HUES48 (cell line): ENCODE measurements at regions not wholly inside any gene's neighbourhood (a gene's known extent, or its start where the extent isn't known, plus 50 kb on each side); places are given as distances from the start of the nearest gene placed in this dataset.
"Not testable (repeated sequence)": the region's sequence is repeated elsewhere in the genome, so short reads cannot be mapped to it uniquely, and the experiment has no call there.

Experiments
- H3K27ac ChIP-seq: one replicate; pipeline ENCODE4 v1.7.0; 2013; ENCODE audit warnings: low read depth, low read length, inconsistent platforms
- H3K27me3 ChIP-seq: 2 replicates; pipeline ENCODE4 v1.6.1; 2013; ENCODE audit warnings: mild to moderate bottlenecking, low read length; ENCODE audit not compliant: control insufficient read depth, insufficient read depth
- H3K36me3 ChIP-seq: 2 replicates; pipeline ENCODE4 v1.6.1; 2013; ENCODE audit warnings: low read length; ENCODE audit not compliant: control insufficient read depth, insufficient read depth
- H3K4me1 ChIP-seq: 2 replicates; pipeline ENCODE4 v1.6.1; 2013; ENCODE audit warnings: mild to moderate bottlenecking, low read length; ENCODE audit not compliant: control insufficient read depth, insufficient read depth
- H3K4me3 ChIP-seq: 2 replicates; pipeline ENCODE4 v1.5.1; 2013; ENCODE audit warnings: mild to moderate bottlenecking, low read depth, low read length
- H3K9ac ChIP-seq: 2 replicates; pipeline ENCODE4 v1.6.1; 2013; ENCODE audit warnings: mild to moderate bottlenecking, low read depth, low read length, moderate library complexity
- H3K9me3 ChIP-seq: 2 replicates; pipeline ENCODE4 v1.6.1; 2013; ENCODE audit warnings: low read length; ENCODE audit not compliant: control insufficient read depth, insufficient read depth

GRCh38 chr22:23416169-23416690 lies 163.9 kb downstream of the IGLL1 start:
- not testable (repeated sequence) for H3K27ac ChIP-seq, H3K4me1 ChIP-seq, H3K9me3 ChIP-seq, H3K4me3 ChIP-seq, H3K36me3 ChIP-seq, H3K27me3 ChIP-seq, H3K9ac ChIP-seq

- H3K9ac ChIP-seq, result no peak overlapping the region
- H3K4me3 ChIP-seq, result no peak overlapping the region
Measured at GRCh38 chr22:23415490-23415851, 164.6 kb downstream of the IGLL1 start.

GRCh38 chr22:23414727-23415489 lies 165.2 kb downstream of the IGLL1 start:
- no peak overlapping the region for H3K4me3 ChIP-seq
- H3K9me3 ChIP-seq, result no peaks in the 10 kb centered on the region
- no peak overlapping the region for H3K27ac ChIP-seq
- no peaks in the 10 kb centered on the region for H3K27me3 ChIP-seq
- no peaks in the 10 kb centered on the region for H3K4me1 ChIP-seq
- no peak overlapping the region for H3K9ac ChIP-seq
- H3K36me3 ChIP-seq, result no peaks in the 10 kb centered on the region

More at GRCh38 chr22:23415490-23415851, 164.6 kb downstream of the IGLL1 start:
- Histone ChIP-seq H3K36me3 (no peaks in the 10 kb centered on the region), H3K27ac (no peak overlapping the region), H3K9me3 (no peaks in the 10 kb centered on the region), H3K27me3 (no peaks in the 10 kb centered on the region), H3K4me1 (no peaks in the 10 kb centered on the region)

- no peaks in the 10 kb centered on the region for H3K36me3 ChIP-seq
- no peaks in the 10 kb centered on the region for H3K9me3 ChIP-seq
- 0 out of 2 replicates have a peak, but pooled peaks cover 2% of the 10 kb centered on the region for H3K4me1 ChIP-seq
- H3K27ac ChIP-seq, result no peak overlapping the region
- H3K9ac ChIP-seq, result no peak overlapping the region
- no peak overlapping the region for H3K4me3 ChIP-seq
- no peaks in the 10 kb centered on the region for H3K27me3 ChIP-seq
Measured at GRCh38 chr22:23411739-23412138, 168.4 kb downstream of the IGLL1 start.

- Histone ChIP-seq H3K36me3 (no peaks in the 10 kb centered on the region), H3K27ac (no peak overlapping the region), H3K27me3 (no peaks in the 10 kb centered on the region), H3K9ac (no peak overlapping the region), H3K4me1 (peaks cover 2% of the 10 kb centered on the region; the same call in 1 of the 2 replicates), H3K9me3 (no peaks in the 10 kb centered on the region), H3K4me3 (no peak overlapping the region)
Measured at GRCh38 chr22:23410411-23410810, 169.7 kb downstream of the IGLL1 start.

- peaks cover 2% of the 10 kb centered on the region; the same call in 1 of the 2 replicates for H3K4me1 ChIP-seq
- H3K27me3 ChIP-seq, result no peaks in the 10 kb centered on the region
- no peak overlapping the region for H3K4me3 ChIP-seq
- no peaks in the 10 kb centered on the region for H3K36me3 ChIP-seq
- no peak overlapping the region for H3K27ac ChIP-seq
- H3K9me3 ChIP-seq, result no peaks in the 10 kb centered on the region
- no peak overlapping the region for H3K9ac ChIP-seq
Measured at GRCh38 chr22:23409976-23410375, 170.1 kb downstream of the IGLL1 start.

GRCh38 chr22:23408321-23408720 lies 171.8 kb downstream of the IGLL1 start:
- peaks cover 2% of the 10 kb centered on the region; the same call in 1 of the 2 replicates for H3K4me1 ChIP-seq
- H3K36me3 ChIP-seq, result no peaks in the 10 kb centered on the region
- H3K9me3 ChIP-seq, result no peaks in the 10 kb centered on the region
- no peak overlapping the region for H3K27ac ChIP-seq
- H3K9ac ChIP-seq, result no peak overlapping the region
- no peaks in the 10 kb centered on the region for H3K27me3 ChIP-seq
- H3K4me3 ChIP-seq, result no peak overlapping the region

GRCh38 chr22:23405366-23405851 lies 174.7 kb downstream of the IGLL1 start:
- H3K4me3 ChIP-seq, result no peak overlapping the region
- H3K9me3 ChIP-seq, result no peaks in the 10 kb centered on the region
- no peaks in the 10 kb centered on the region for H3K36me3 ChIP-seq
- H3K4me1 ChIP-seq, result peaks cover 7% of the 10 kb centered on the region; the same call in 1 of the 2 replicates
- no peaks in the 10 kb centered on the region for H3K27me3 ChIP-seq
- no peak overlapping the region for H3K9ac ChIP-seq
- H3K27ac ChIP-seq, result no peak overlapping the region

- Histone ChIP-seq H3K27ac (no peak overlapping the region), H3K4me1 (peaks cover 7% of the 10 kb centered on the region; the same call in 1 of the 2 replicates), H3K27me3 (no peaks in the 10 kb centered on the region), H3K36me3 (no peaks in the 10 kb centered on the region), H3K9ac (no peak overlapping the region), H3K4me3 (no peak overlapping the region), H3K9me3 (no peaks in the 10 kb centered on the region)
Measured at GRCh38 chr22:23404689-23405365, 175.3 kb downstream of the IGLL1 start.

GRCh38 chr22:23403720-23404688 lies 176.1 kb downstream of the IGLL1 start:
- no peak overlapping the region for H3K4me3 ChIP-seq
- H3K9ac ChIP-seq, result no peak overlapping the region
- no peaks in the 10 kb centered on the region for H3K27me3 ChIP-seq
- no peak overlapping the region for H3K27ac ChIP-seq
- no peaks in the 10 kb centered on the region for H3K36me3 ChIP-seq
- no peaks in the 10 kb centered on the region for H3K9me3 ChIP-seq
- peaks cover 7% of the 10 kb centered on the region; the same call in 1 of the 2 replicates for H3K4me1 ChIP-seq
